ENCODE measurements at regions not wholly inside any gene's neighbourhood (a gene's known extent, or its start where the extent isn't known, plus 50 kb on each side); places are given as distances from the start of the nearest gene placed in this dataset.
"Not testable (repeated sequence)": the region's sequence is repeated elsewhere in the genome, so short reads cannot be mapped to it uniquely, and the experiment has no call there.

DNA sequence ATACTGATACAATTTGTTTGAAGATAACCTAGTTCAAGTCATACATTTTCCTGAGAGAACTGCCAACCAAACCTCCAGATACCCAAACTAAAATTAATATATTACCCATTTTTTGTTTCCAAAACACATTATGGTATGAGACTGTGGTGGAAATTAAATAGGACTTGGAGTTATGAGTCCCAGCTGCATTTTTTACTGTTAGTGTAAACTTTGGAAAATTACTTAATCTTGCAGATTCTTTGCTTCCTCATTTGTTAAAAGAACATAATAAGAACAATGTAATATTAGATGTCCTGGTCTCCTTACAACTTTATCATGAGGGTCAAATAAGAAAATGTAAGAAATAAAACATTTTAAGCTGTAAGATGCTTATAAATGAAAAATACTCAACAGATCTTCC is 98.2 kb upstream of the TRIB2 start:
- no peak for DNase-seq (ENCODE audit: low read depth)

DNA sequence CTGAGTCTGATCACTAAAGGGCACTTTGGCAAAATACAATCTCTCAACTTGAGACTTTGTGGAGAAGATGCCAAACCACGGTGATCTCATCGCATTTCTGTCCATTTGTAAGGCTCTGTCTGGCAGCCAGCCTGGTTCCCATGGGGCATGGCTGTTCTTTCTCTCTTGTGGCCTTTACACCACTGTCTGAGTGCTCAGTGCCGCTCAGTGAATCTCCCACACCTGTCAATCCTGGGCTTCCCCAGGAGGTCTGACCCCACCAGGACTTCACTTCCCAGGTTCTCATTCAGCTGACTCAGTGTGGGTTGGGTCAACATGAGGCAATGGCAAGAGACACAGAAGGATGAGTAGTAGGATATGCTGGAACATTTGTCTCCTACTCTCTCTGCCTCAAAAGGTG is 96.8 kb upstream of the TRIB2 start:
- DNase-seq (ENCODE audit: low read depth), result no peak

GRCh38 chr2:12620759-12621158 is 96.0 kb upstream of the TRIB2 start:
- no peak for DNase-seq (ENCODE audit: low read depth)

DNA sequence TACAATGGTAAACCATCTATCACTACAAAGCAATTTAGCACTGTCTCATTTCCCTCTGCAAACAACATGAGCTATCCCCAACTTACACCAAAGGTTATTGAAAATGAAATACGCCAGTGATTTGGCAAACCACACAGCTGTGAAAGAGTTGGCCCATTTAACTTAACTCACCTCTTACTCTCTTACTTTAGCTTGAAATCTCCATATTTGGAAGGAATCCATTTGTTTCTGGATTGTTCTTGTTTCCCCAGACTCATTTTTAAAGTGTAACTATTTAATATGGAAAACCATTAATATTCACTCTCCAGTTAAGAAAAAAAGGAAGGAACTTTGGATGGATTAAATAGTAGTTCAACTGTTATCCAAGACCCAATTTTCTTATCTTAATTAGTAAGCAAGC is 93.7 kb upstream of the TRIB2 start:
- DNase-seq (ENCODE audit: low read depth), result no peak

DNA sequence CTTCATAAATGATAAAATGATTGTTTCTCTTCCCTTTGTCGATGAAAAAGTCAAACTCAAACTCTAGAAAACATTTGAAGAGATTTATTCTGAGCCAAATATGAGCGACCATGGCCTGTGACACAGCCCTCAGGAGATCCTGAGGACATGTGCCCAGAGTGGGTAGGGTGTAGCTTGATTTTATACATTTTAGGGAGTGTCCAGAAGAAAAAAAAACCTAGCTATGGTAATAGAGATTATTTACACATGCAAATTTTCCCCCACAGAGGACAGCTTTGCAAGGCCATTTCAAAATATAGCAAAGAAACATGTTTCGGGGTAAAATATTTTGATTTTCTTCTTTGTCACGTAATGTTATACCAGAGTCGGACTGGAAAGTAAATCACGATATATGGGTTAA is 92.4 kb upstream of the TRIB2 start:
- no peak for DNase-seq (ENCODE audit: low read depth)

DNA sequence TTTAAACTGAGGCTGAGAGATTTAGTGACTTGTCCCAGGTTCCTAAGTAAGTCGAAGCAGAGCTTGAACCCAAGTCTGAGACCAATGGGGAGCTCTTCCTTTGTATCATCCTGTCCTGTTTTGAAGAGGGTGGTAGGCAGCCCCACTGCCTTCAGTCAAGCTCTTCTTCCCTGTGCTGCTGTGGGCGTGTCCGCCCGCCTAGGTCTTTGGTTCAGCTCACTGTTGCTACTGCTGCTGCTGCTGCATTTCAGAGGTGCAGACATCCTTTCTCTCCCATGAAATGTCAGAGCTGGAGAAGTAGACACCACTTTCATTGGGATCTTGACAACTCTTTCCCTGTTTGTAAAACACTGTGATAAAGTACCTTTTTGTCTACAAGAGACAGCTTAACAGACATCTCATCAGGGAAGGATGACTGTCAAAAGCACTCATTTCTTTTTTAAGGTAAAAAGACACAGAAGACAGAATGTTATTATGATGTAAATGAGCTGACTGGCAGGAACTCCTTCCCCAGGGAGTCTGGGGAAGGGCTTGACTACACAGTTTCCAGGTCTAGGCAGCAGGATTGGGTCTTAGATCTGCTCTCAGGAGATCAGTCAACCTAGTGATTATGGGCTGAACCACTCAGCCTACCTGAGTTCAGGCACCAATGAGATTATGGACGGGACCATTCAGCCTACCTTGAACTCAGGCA is 91.7 kb upstream of the TRIB2 start:
- no peak for DNase-seq (ENCODE audit: low read depth)

DNA sequence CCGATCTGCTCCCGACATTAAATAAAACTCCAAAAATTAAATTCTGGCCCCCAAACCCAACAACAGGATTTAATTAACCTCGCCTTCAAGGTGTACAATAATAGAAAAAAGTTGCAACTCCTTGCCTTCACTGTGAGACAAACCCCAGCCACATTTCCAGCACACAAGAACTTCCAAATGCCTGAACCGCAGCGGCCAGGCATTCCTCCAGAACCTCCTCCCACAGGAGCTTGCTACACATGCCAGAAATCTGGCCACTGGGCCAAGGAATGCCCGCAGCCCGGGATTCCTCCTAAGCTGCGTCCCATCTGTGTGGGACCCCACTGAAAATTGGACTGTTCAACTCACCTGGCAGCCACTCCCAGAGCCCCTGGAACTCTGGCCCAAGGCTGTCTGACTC is 88.2 kb upstream of the TRIB2 start:
- not testable (repeated sequence) for DNase-seq (ENCODE audit: low read depth)

DNA sequence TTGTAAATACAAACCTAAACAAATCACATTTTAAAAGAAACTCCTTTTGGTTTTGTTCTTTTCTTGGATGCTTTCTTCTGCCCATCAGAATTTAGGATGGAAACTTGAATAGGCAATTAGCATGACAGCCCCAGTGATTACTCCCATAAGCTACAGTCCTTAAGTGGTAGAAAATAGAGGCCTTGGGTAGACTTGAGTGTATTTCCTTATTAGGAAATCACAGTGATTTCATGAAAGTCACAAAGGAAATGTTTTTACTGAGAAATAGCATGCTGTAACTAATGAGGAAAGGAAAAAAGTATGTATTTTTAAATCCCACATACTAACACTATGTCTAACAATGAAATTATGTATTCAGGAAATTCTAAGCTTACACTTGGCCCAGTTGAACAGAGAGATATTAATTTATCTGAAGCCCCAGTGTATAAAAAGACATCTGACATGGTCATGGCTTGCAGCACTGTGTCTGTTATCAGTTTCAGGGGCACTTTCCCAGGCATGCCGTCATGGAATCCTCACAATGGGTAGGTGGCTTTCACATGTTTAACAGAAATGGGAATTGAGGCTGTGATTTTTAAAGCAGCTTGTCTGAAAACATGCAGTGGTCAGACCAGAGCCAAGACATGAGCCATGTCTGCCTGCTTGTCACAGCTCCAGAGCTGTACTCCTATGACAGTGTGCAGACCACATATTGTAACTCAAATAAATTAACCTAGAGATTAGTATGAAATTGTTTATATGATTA is 79.7 kb upstream of the TRIB2 start:
- no peak for DNase-seq (ENCODE audit: low read depth)

GRCh38 chr2:12637754-12638153 is 79.0 kb upstream of the TRIB2 start:
- DNase-seq (ENCODE audit: low read depth), result no peak

- DNase-seq (ENCODE audit: low read depth), result no peak
These were observed 75.3 kb upstream of the TRIB2 start for GRCh38 chr2:12641441-12641840.

DNA sequence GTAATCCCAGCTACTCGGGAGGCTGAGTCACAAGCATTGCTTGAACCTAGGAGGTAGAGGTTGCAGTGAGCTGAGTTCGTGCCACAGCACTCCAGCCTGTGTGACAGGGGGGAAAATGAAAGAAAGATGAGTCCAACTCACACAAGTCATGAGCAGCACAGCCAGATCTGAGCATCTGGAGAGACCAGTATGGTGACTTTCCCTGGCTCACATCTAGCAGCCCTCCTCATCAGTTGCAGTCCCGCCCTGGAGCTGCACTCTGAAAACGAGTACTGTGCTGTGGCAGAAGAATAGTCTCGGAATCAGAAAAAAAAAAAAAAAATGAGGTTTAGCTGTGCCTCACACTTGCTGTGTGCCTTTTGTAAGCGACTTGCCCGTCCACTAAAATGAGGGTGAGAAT is 74.4 kb upstream of the TRIB2 start:
- DNase-seq (ENCODE audit: low read depth), result no peak

- DNase-seq (ENCODE audit: low read depth), result no peak
These were observed 73.9 kb upstream of the TRIB2 start for GRCh38 chr2:12642859-12643258.

GRCh38 chr2:12649602-12650400 is 66.9 kb upstream of the TRIB2 start:
- DNase-seq (ENCODE audit: low read depth), result no peak

DNA sequence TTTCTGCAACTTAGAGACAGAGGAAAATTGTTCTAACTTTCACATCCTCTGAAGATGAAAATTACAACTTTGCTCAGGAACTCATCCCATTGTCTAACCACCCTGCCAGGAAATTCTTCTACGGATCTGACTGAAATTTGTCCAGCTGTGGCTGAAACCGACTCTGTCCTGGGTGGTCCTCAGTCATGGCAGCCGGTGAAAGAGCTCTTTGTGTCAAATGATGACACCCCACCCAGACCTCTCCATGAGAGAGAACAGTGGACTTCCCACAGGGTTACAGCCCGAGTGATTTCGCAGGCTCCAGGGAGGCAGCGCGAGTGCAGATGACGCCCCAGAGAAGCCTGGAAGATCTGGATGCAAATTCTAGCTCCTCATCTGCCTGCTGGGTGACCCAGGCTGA is 65.1 kb upstream of the TRIB2 start:
- no peak for DNase-seq (ENCODE audit: low read depth)

DNA sequence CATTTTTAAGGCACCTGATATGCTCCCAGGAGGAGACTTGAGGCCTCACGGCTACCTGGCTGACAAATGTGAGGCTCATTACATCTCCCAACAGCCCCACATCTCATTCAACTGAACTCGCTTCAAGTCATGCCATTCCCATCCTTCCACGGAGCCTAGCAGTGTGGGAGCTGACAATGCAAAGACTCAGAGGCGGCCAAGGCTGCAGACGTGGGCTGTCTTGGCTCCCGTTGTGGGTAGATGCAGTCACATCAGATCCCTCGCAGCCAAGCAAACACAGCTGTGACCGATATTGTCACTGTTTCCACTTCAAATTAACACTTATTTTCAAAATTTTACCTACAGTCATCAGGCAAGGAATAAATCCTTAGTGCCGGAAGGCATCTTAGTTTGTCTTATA is 64.0 kb upstream of the TRIB2 start:
- no peak for DNase-seq (ENCODE audit: low read depth)

GRCh38 chr2:12657560-12657959 is 59.2 kb upstream of the TRIB2 start:
- DNase-seq (ENCODE audit: low read depth), result no peak

- DNase-seq (ENCODE audit: low read depth), result no peak
These were observed 58.3 kb upstream of the TRIB2 start for GRCh38 chr2:12658310-12658945.

DNA sequence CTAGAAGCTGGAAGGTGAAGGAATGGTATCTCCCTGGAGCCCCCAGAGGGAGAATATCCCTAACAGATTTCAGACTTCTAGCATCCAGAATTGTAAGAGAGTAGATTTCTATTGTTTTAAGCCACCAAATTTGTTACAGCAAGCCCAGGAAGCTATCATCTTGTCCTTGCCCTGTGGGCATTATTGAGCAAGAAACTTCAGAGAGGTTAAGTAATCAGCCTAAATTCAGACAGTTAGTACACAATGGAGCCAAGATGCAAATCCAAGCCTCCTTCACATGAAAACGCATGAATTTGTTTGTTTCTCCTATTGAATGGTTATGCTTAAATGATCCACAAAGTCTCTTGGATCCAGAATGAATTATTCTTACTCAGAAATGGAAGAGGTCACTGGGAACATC is 55.2 kb upstream of the TRIB2 start:
- DNase-seq (ENCODE audit: low read depth), result no peak

- DNase-seq (ENCODE audit: low read depth), result no peak
These were observed 53.3 kb upstream of the TRIB2 start for GRCh38 chr2:12663306-12664037.

DNA sequence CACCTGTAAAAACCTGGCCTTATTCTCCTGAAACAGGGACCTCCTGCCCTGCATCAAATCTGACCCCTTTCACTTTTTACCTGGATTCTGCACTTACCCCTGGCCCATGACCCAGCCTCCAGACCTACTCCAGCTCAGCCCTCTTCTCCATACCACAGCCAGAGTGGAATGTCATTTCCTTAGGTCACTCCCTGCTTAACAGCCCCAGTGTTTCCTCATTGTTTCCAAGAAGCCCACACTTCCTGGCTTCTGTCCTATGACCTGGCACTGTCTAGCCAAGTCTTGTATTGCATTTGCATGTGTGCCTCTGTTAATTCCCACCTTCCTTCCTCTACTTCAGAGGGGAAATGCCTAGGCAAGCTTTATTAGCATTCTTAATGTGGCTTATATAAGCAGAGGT is 51.4 kb upstream of the TRIB2 start:
- no peak for DNase-seq (ENCODE audit: low read depth)

DNA sequence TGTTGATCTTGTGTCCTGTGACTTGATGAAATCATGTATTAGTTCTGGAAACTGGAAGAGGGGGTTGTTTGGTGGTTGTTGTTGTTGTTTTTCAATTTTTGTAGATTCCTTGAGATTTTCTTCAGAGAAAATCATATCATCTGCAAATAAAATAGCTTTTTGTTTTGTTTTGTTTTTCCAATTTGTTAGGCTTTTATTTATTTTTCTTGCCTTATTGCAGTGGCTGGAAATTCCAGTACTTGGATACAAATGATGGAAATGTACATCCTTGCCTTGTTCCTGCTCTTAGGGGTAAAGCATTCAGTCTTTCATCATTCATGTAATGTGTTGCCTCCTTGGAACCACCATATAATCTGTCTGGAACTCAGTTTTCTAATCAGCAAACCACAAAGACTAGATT is 50.3 kb upstream of the TRIB2 start:
- no peak for DNase-seq (ENCODE audit: low read depth)
